NCI-H446 (cell line): ENCODE measurements at regions not wholly inside any gene's neighbourhood (a gene's known extent, or its start where the extent isn't known, plus 50 kb on each side); places are given as distances from the start of the nearest gene placed in this dataset.

Experiments
- DNase-seq, 2 experiments: peaks; one replicate each; lab custom pipeline; 2025; lab: John Stamatoyannopoulos, UW

- DNase-seq: no peak
Observed at GRCh38 chr15:95319242-95319641, 1011.3 kb upstream of the NR2F2 start.

- no peak for DNase-seq
Observed at GRCh38 chr15:95323796-95324195, 1006.7 kb upstream of the NR2F2 start.

GRCh38 chr15:95324656-95325055, 1005.8 kb upstream of the NR2F2 start:
- DNase-seq: no peak

- DNase-seq: no peak
Observed at GRCh38 chr15:95325763-95326404, 1004.6 kb upstream of the NR2F2 start.

- DNase-seq: no peak
Observed at GRCh38 chr15:95326431-95327182, 1003.9 kb upstream of the NR2F2 start.

GRCh38 chr15:95327183-95327525, 1003.3 kb upstream of the NR2F2 start:
- no peak for DNase-seq

- DNase-seq: no peak
Observed at GRCh38 chr15:95327661-95328060, 1002.8 kb upstream of the NR2F2 start.

GRCh38 chr15:95328559-95328958, 1001.9 kb upstream of the NR2F2 start:
- no peak for DNase-seq

- no peak for DNase-seq
Observed at GRCh38 chr15:95329362-95329761, 1001.1 kb upstream of the NR2F2 start.

GRCh38 chr15:95341686-95342085, 988.8 kb upstream of the NR2F2 start:
- no peak for DNase-seq

GRCh38 chr15:95345867-95346266, 984.6 kb upstream of the NR2F2 start:
- no peak for DNase-seq

- DNase-seq: no peak
Observed at GRCh38 chr15:95346721-95347475, 983.6 kb upstream of the NR2F2 start.

- DNase-seq: no peak
Observed at GRCh38 chr15:95347837-95348236, 982.7 kb upstream of the NR2F2 start.

- no peak for DNase-seq
Observed at GRCh38 chr15:95350908-95351307, 979.6 kb upstream of the NR2F2 start.

- no peak for DNase-seq
Observed at GRCh38 chr15:95352631-95353187, 977.8 kb upstream of the NR2F2 start.

GRCh38 chr15:95353512-95353911, 977.0 kb upstream of the NR2F2 start:
- DNase-seq: no peak

GRCh38 chr15:95359966-95360365, 970.5 kb upstream of the NR2F2 start:
- DNase-seq: no peak

GRCh38 chr15:95362306-95362705, 968.2 kb upstream of the NR2F2 start:
- DNase-seq: no peak

GRCh38 chr15:95363646-95364045, 966.9 kb upstream of the NR2F2 start:
- no peak for DNase-seq

- no peak for DNase-seq
Observed at GRCh38 chr15:95365511-95366107, 964.9 kb upstream of the NR2F2 start.

- no peak for DNase-seq
Observed at GRCh38 chr15:95368191-95368590, 962.3 kb upstream of the NR2F2 start.
